Transverse colon (tissue), 3 donors: ENCODE measurements at regions not wholly inside any gene's neighbourhood (a gene's known extent, or its start where the extent isn't known, plus 50 kb on each side); places are given as distances from the start of the nearest gene placed in this dataset.

Experiments used
- CTCF ChIP-seq, 5 experiments: fragments of 200-600 bp in 3 of 5; fragments of 450-650 bp in 2 of 5; sonication (generic) in 3 of 5; IDR thresholded peaks; 1 replicate in 2 of 5; 2 replicates in 3 of 5; pipeline ENCODE4 v1.5.1; 2016 to 2017; ENCODE audit warnings: antibody characterized with exemption in 5 of 5, inconsistent platforms in 3 of 5, mild to moderate bottlenecking in 2 of 5, moderate library complexity in 1 of 5
- POLR2A ChIP-seq: fragments of 450-650 bp; IDR thresholded peaks from one replicate; pipeline ENCODE4 v1.6.1; 2016; ENCODE audit warnings: antibody characterized with exemption, mild to moderate bottlenecking, moderate library complexity

DNA sequence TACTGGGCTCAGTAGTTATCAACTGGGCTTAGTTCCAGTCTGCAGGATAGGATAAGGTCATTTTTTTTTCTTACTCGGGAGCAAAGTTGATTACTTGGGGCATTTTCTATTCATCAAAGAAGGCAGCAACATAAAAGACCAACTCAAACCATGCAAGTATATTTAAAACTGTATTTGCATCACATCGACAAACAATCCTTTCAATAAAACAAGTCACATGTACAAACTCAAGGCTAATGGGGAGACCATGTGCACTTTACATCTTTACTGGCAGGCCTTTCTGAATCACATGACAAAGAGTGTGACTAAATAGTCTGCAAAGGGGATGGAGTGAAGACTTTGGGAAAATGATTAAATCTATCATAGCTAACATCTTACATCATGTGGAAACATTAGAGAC, 610.4 kb upstream of the BOD1L1 start:
- TF ChIP-seq CTCF (IDR thresholded peaks at IDR 0.05): no peak
- no peak for TF ChIP-seq POLR2A
